ENCODE measurements at regions not wholly inside any gene's neighbourhood (a gene's known extent, or its start where the extent isn't known, plus 50 kb on each side); places are given as distances from the start of the nearest gene placed in this dataset.

GRCh38 chr10:78727251-78727650 is 341.5 kb upstream of the ZMIZ1 start:
- Mint-ChIP-seq H3K27ac (no peak overlapping the region), H3K27me3 (no peaks in the 10 kb centered on the region), H3K9me3 (no peaks in the 10 kb centered on the region), H3K36me3 (no peaks in the 10 kb centered on the region), H3K4me3 (no peak overlapping the region), H3K4me1 (no peaks in the 10 kb centered on the region)
- no peak for DNase-seq

- DNase-seq = no peak
- no peak overlapping the region for H3K4me3 Mint-ChIP-seq
- H3K27ac Mint-ChIP-seq = no peak overlapping the region
- no peaks in the 10 kb centered on the region for H3K9me3 Mint-ChIP-seq
- no peaks in the 10 kb centered on the region for H3K36me3 Mint-ChIP-seq
- H3K4me1 Mint-ChIP-seq = no peaks in the 10 kb centered on the region
- no peaks in the 10 kb centered on the region for H3K27me3 Mint-ChIP-seq
Observed at GRCh38 chr10:78727728-78728127, 341.0 kb upstream of the ZMIZ1 start.

GRCh38 chr10:78728176-78728575 is 340.6 kb upstream of the ZMIZ1 start:
- no peak for DNase-seq
- Mint-ChIP-seq H3K27me3 (no peaks in the 10 kb centered on the region), H3K36me3 (no peaks in the 10 kb centered on the region), H3K4me3 (no peak overlapping the region), H3K9me3 (no peaks in the 10 kb centered on the region), H3K4me1 (no peaks in the 10 kb centered on the region), H3K27ac (no peak overlapping the region)

GRCh38 chr10:78729366-78729765 is 339.4 kb upstream of the ZMIZ1 start:
- no peaks in the 10 kb centered on the region for H3K36me3 Mint-ChIP-seq
- H3K4me1 Mint-ChIP-seq = no peaks in the 10 kb centered on the region
- H3K9me3 Mint-ChIP-seq = no peaks in the 10 kb centered on the region
- no peaks in the 10 kb centered on the region for H3K27me3 Mint-ChIP-seq
- H3K27ac Mint-ChIP-seq = no peak overlapping the region
- DNase-seq = no peak
- no peak overlapping the region for H3K4me3 Mint-ChIP-seq

GRCh38 chr10:78729800-78730199 is 339.0 kb upstream of the ZMIZ1 start:
- Mint-ChIP-seq H3K27ac (no peak overlapping the region), H3K4me3 (no peak overlapping the region), H3K9me3 (no peaks in the 10 kb centered on the region), H3K4me1 (no peaks in the 10 kb centered on the region), H3K27me3 (no peaks in the 10 kb centered on the region), H3K36me3 (no peaks in the 10 kb centered on the region)
- DNase-seq = no peak

GRCh38 chr10:78730754-78731153 is 338.0 kb upstream of the ZMIZ1 start:
- no peaks in the 10 kb centered on the region for H3K4me1 Mint-ChIP-seq
- H3K27me3 Mint-ChIP-seq = peaks cover 4% of the 10 kb centered on the region
- no peaks in the 10 kb centered on the region for H3K36me3 Mint-ChIP-seq
- H3K27ac Mint-ChIP-seq = no peak overlapping the region
- no peak for DNase-seq
- H3K9me3 Mint-ChIP-seq = no peaks in the 10 kb centered on the region
- H3K4me3 Mint-ChIP-seq = no peak overlapping the region

GRCh38 chr10:78731675-78732074 is 337.1 kb upstream of the ZMIZ1 start:
- H3K27ac Mint-ChIP-seq = no peak overlapping the region
- H3K36me3 Mint-ChIP-seq = no peaks in the 10 kb centered on the region
- no peaks in the 10 kb centered on the region for H3K9me3 Mint-ChIP-seq
- DNase-seq = no peak
- H3K27me3 Mint-ChIP-seq = peaks cover 4% of the 10 kb centered on the region
- no peak overlapping the region for H3K4me3 Mint-ChIP-seq
- H3K4me1 Mint-ChIP-seq = no peaks in the 10 kb centered on the region

- DNase-seq = no peak
- Mint-ChIP-seq H3K36me3 (no peaks in the 10 kb centered on the region), H3K9me3 (no peaks in the 10 kb centered on the region), H3K4me3 (no peak overlapping the region), H3K4me1 (no peaks in the 10 kb centered on the region), H3K27me3 (peaks cover 4% of the 10 kb centered on the region), H3K27ac (no peak overlapping the region)
Observed at GRCh38 chr10:78732381-78732780, 336.4 kb upstream of the ZMIZ1 start.

GRCh38 chr10:78736926-78737630 is 331.7 kb upstream of the ZMIZ1 start:
- no peak for DNase-seq
- no peak overlapping the region for H3K27ac Mint-ChIP-seq
- H3K27me3 Mint-ChIP-seq = peaks cover 4% of the 10 kb centered on the region
- peaks cover 7% of the 10 kb centered on the region for H3K4me1 Mint-ChIP-seq
- no peak overlapping the region for H3K4me3 Mint-ChIP-seq
- H3K36me3 Mint-ChIP-seq = no peaks in the 10 kb centered on the region
- H3K9me3 Mint-ChIP-seq = no peaks in the 10 kb centered on the region

- Mint-ChIP-seq H3K36me3 (no peaks in the 10 kb centered on the region), H3K4me1 (peaks cover 18% of the 10 kb centered on the region), H3K9me3 (no peaks in the 10 kb centered on the region), H3K4me3 (no peak overlapping the region), H3K27ac (no peak overlapping the region), H3K27me3 (peaks cover 4% of the 10 kb centered on the region)
- DNase-seq = no peak
Observed at GRCh38 chr10:78737883-78738856, 330.6 kb upstream of the ZMIZ1 start.

- H3K4me1 Mint-ChIP-seq = peaks cover 22% of the 10 kb centered on the region
- no peaks in the 10 kb centered on the region for H3K9me3 Mint-ChIP-seq
- no peak overlapping the region for H3K4me3 Mint-ChIP-seq
- no peak for DNase-seq
- no peak overlapping the region for H3K27ac Mint-ChIP-seq
- H3K27me3 Mint-ChIP-seq = peaks cover 4% of the 10 kb centered on the region
- H3K36me3 Mint-ChIP-seq = no peaks in the 10 kb centered on the region
Observed at GRCh38 chr10:78738861-78739260, 329.9 kb upstream of the ZMIZ1 start.

GRCh38 chr10:78739444-78740053 is 329.2 kb upstream of the ZMIZ1 start:
- Mint-ChIP-seq H3K9me3 (no peaks in the 10 kb centered on the region), H3K27me3 (peaks cover 4% of the 10 kb centered on the region), H3K36me3 (no peaks in the 10 kb centered on the region), H3K4me3 (no peak overlapping the region), H3K27ac (no peak overlapping the region), H3K4me1 (peaks cover 22% of the 10 kb centered on the region)
- no peak for DNase-seq

GRCh38 chr10:78740976-78741915 is 327.5 kb upstream of the ZMIZ1 start:
- no peak overlapping the region for H3K27ac Mint-ChIP-seq
- peaks cover 22% of the 10 kb centered on the region for H3K4me1 Mint-ChIP-seq
- no peaks in the 10 kb centered on the region for H3K36me3 Mint-ChIP-seq
- H3K4me3 Mint-ChIP-seq = no peak overlapping the region
- H3K9me3 Mint-ChIP-seq = no peaks in the 10 kb centered on the region
- DNase-seq = no peak
- H3K27me3 Mint-ChIP-seq = no peaks in the 10 kb centered on the region

GRCh38 chr10:78742406-78742729 is 326.4 kb upstream of the ZMIZ1 start:
- H3K36me3 Mint-ChIP-seq = no peaks in the 10 kb centered on the region
- H3K27ac Mint-ChIP-seq = no peak overlapping the region
- no peak for DNase-seq
- no peak overlapping the region for H3K4me3 Mint-ChIP-seq
- no peaks in the 10 kb centered on the region for H3K9me3 Mint-ChIP-seq
- peaks cover 22% of the 10 kb centered on the region for H3K4me1 Mint-ChIP-seq
- no peaks in the 10 kb centered on the region for H3K27me3 Mint-ChIP-seq

Measured in activated naive CD8-positive, alpha-beta T cell treated with anti-CD3 and anti-CD28 coated beads for 36 hours (primary cell).